HEK293 (cell line): ENCODE measurements at regions not wholly inside any gene's neighbourhood (a gene's known extent, or its start where the extent isn't known, plus 50 kb on each side); places are given as distances from the start of the nearest gene placed in this dataset.

ENCODE experiments used
- IKZF3 ChIP-seq: fragments of 450-650 bp; IDR thresholded peaks from 2 replicates; pipeline ENCODE4 v1.5.0; 2018; ENCODE audit warnings: missing biosample characterization, mild to moderate bottlenecking, missing genetic modification characterization, moderate library complexity
- PBX3 ChIP-seq: sonication (generic); formaldehyde crosslinking; IDR thresholded peaks from 2 replicates; pipeline ENCODE4 v1.8.1; 2022; ENCODE audit warnings: mild to moderate bottlenecking, moderate library complexity, missing genetic modification reagents
- ZBTB7A ChIP-seq: fragments of 450-650 bp; formaldehyde crosslinking; IDR thresholded peaks from 2 replicates; pipeline ENCODE4 v1.5.1; 2016; ENCODE audit warnings: low read depth, missing biosample characterization, missing genetic modification characterization
- ZBTB8A ChIP-seq: fragments of 450-650 bp; formaldehyde crosslinking; IDR thresholded peaks from 2 replicates; pipeline ENCODE4 v1.5.1; 2016; ENCODE audit warnings: missing biosample characterization, missing genetic modification characterization
- ZNF121 ChIP-seq: fragments of 450-650 bp; formaldehyde crosslinking; IDR thresholded peaks from 2 replicates; pipeline ENCODE4 v1.5.1; 2016; ENCODE audit warnings: missing biosample characterization, missing genetic modification characterization
- ZNF23 ChIP-seq: fragments of 450-650 bp; formaldehyde crosslinking; IDR thresholded peaks from 2 replicates; pipeline ENCODE4 v1.5.1; 2016; ENCODE audit warnings: missing biosample characterization, missing genetic modification characterization, borderline replicate concordance
- ZNF561 ChIP-seq: fragments of 450-650 bp; IDR thresholded peaks from 2 replicates; pipeline ENCODE4 v1.5.1; 2018; ENCODE audit warnings: missing biosample characterization, missing genetic modification characterization, borderline replicate concordance
- ZNF639 ChIP-seq: fragments of 450-650 bp; formaldehyde crosslinking; IDR thresholded peaks from 2 replicates; pipeline ENCODE4 v1.5.1; 2016; ENCODE audit warnings: missing biosample characterization, missing genetic modification characterization
- ZNF768 ChIP-seq: fragments of 450-650 bp; formaldehyde crosslinking; IDR thresholded peaks from 2 replicates; pipeline ENCODE4 v1.5.1; 2018; ENCODE audit warnings: missing biosample characterization, mild to moderate bottlenecking, missing genetic modification characterization
- ZNF785 ChIP-seq: fragments of 450-650 bp; formaldehyde crosslinking; IDR thresholded peaks from 2 replicates; pipeline ENCODE4 v1.5.1; 2016; ENCODE audit warnings: missing biosample characterization, missing genetic modification characterization
- ZNF837 ChIP-seq: fragments of 450-650 bp; formaldehyde crosslinking; IDR thresholded peaks from 2 replicates; pipeline ENCODE4 v1.5.1; 2016; ENCODE audit warnings: missing biosample characterization, missing genetic modification characterization
- TF ChIP-seq, protein P1 (sequence below): fragments of 450-650 bp; formaldehyde crosslinking; IDR thresholded peaks from 2 replicates; pipeline ENCODE4 v1.5.1; 2016; ENCODE audit warnings: missing biosample characterization, missing genetic modification characterization
- TF ChIP-seq, protein P2 (sequence below): fragments of 450-650 bp; formaldehyde crosslinking; IDR thresholded peaks from 2 replicates; pipeline ENCODE4 v1.5.1; 2016; ENCODE audit warnings: missing biosample characterization, missing genetic modification characterization, low read depth
- TF ChIP-seq, protein P3 (sequence below): fragments of 450-650 bp; formaldehyde crosslinking; IDR thresholded peaks from 2 replicates; pipeline ENCODE4; 2016; ENCODE audit warnings: missing biosample characterization, missing genetic modification characterization

GRCh38 chr6:91137286-91137685, 550.4 kb upstream of the MAP3K7 start:
- TF ChIP-seq ZBTB7A (no peak), ZBTB8A (tag by site-specific recombination) (no peak), IKZF3 (tag by site-specific recombination) (no peak), PBX3 (CRISPR knock-in tag) (no peak), ZNF561 (tag by site-specific recombination) (no peak), ZNF837 (tag by site-specific recombination) (no peak), ZNF23 (tag by site-specific recombination) (no peak), ZNF639 (tag by site-specific recombination) (no peak), ZNF785 (tag by site-specific recombination) (no peak), ZNF121 (no peak), ZNF768 (tag by site-specific recombination) (no peak)
- TF ChIP-seq, protein P1, sequence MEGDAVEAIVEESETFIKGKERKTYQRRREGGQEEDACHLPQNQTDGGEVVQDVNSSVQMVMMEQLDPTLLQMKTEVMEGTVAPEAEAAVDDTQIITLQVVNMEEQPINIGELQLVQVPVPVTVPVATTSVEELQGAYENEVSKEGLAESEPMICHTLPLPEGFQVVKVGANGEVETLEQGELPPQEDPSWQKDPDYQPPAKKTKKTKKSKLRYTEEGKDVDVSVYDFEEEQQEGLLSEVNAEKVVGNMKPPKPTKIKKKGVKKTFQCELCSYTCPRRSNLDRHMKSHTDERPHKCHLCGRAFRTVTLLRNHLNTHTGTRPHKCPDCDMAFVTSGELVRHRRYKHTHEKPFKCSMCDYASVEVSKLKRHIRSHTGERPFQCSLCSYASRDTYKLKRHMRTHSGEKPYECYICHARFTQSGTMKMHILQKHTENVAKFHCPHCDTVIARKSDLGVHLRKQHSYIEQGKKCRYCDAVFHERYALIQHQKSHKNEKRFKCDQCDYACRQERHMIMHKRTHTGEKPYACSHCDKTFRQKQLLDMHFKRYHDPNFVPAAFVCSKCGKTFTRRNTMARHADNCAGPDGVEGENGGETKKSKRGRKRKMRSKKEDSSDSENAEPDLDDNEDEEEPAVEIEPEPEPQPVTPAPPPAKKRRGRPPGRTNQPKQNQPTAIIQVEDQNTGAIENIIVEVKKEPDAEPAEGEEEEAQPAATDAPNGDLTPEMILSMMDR = no peak
- TF ChIP-seq, protein P2, sequence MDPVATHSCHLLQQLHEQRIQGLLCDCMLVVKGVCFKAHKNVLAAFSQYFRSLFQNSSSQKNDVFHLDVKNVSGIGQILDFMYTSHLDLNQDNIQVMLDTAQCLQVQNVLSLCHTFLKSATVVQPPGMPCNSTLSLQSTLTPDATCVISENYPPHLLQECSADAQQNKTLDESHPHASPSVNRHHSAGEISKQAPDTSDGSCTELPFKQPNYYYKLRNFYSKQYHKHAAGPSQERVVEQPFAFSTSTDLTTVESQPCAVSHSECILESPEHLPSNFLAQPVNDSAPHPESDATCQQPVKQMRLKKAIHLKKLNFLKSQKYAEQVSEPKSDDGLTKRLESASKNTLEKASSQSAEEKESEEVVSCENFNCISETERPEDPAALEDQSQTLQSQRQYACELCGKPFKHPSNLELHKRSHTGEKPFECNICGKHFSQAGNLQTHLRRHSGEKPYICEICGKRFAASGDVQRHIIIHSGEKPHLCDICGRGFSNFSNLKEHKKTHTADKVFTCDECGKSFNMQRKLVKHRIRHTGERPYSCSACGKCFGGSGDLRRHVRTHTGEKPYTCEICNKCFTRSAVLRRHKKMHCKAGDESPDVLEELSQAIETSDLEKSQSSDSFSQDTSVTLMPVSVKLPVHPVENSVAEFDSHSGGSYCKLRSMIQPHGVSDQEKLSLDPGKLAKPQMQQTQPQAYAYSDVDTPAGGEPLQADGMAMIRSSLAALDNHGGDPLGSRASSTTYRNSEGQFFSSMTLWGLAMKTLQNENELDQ (tag by site-specific recombination) = no peak
- TF ChIP-seq, protein P3, sequence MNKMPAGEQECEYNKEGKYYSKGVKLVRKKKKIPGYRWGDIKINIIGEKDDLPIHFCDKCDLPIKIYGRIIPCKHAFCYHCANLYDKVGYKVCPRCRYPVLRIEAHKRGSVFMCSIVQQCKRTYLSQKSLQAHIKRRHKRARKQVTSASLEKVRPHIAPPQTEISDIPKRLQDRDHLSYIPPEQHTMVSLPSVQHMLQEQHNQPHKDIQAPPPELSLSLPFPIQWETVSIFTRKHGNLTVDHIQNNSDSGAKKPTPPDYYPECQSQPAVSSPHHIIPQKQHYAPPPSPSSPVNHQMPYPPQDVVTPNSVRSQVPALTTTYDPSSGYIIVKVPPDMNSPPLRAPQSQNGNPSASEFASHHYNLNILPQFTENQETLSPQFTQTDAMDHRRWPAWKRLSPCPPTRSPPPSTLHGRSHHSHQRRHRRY (tag by site-specific recombination) = no peak
